CD4-positive, alpha-beta T cell (primary cell): ENCODE measurements at regions not wholly inside any gene's neighbourhood (a gene's known extent, or its start where the extent isn't known, plus 50 kb on each side); places are given as distances from the start of the nearest gene placed in this dataset.
"Not testable (repeated sequence)": the region's sequence is repeated elsewhere in the genome, so short reads cannot be mapped to it uniquely, and the experiment has no call there.

Source experiments
- ATAC-seq: fragments of 200-7000 bp; cut with Tn5 transposase; one replicate; pipeline ENCODE4 v1.10.0; 2022; ENCODE audit warnings: mild to moderate bottlenecking; ENCODE audit not compliant: poor library complexity
- CTCF ChIA-PET: fragments of 350-600 bp; sonication (Branson Sonifier 250); formaldehyde crosslinking; loops from one replicate; lab custom pipeline; 2021; ENCODE audit warnings: antibody characterized with exemption, inconsistent platforms; lab: Charles Lee
- POLR2A ChIA-PET: fragments of 350-600 bp; sonication (Branson Sonifier 250); formaldehyde crosslinking; loops from one replicate; lab custom pipeline; 2021; ENCODE audit warnings: antibody characterized with exemption, inconsistent platforms; lab: Charles Lee
- DNase-seq, 14 experiments: peaks; one replicate each; pipeline ENCODE4 v3.0.0-alpha.2; 2013 to 2020; ENCODE audit warnings: mixed read lengths in 2 of 14
- H3K27ac ChIP-seq, 2 donors: one replicate each; pipeline versions ENCODE4 v1.5.1 to v1.7.0; 2013; ENCODE audit warnings: low read length in 2 of 2, low read depth in 1 of 2, mild to moderate bottlenecking in 1 of 2
- H3K27me3 ChIP-seq, 2 experiments: 1 replicate in 1 of 2; 2 replicates in 1 of 2; pipeline versions ENCODE4 v1.6.1 to v1.7.0; 2013; ENCODE audit warnings: low read length in 2 of 2, control low read depth in 1 of 2, mild to moderate bottlenecking in 1 of 2, moderate library complexity in 1 of 2; ENCODE audit not compliant: insufficient read depth in 2 of 2, control insufficient read depth in 1 of 2
- H3K36me3 ChIP-seq: one replicate; pipeline ENCODE4 v1.6.1; 2013; ENCODE audit warnings: low read length, control low read depth; ENCODE audit not compliant: insufficient read depth
- H3K4me1 ChIP-seq: one replicate; pipeline ENCODE4 v1.6.1; 2013; ENCODE audit warnings: low read length, control low read depth; ENCODE audit not compliant: insufficient read depth
- H3K4me3 ChIP-seq: one replicate; pipeline ENCODE4 v1.5.1; 2013; ENCODE audit warnings: mild to moderate bottlenecking, low read length, moderate library complexity
- H3K9me3 ChIP-seq, 2 experiments: 1 replicate in 1 of 2; 2 replicates in 1 of 2; pipeline versions ENCODE4 v1.6.1 to v1.7.0; 2013; ENCODE audit warnings: low read length in 2 of 2, mild to moderate bottlenecking in 2 of 2, control low read depth in 1 of 2, moderate library complexity in 1 of 2; ENCODE audit not compliant: control insufficient read depth in 1 of 2, insufficient read depth in 1 of 2
- H3K27ac Mint-ChIP-seq: one replicate; pipeline ENCODE4 v1.8.0; 2020; ENCODE audit warnings: mixed read lengths
- H3K27me3 Mint-ChIP-seq: one replicate; pipeline ENCODE4 v1.8.0; 2021; ENCODE audit warnings: mixed read lengths
- H3K36me3 Mint-ChIP-seq: one replicate; pipeline ENCODE4 v1.8.0; 2021; ENCODE audit warnings: low read depth, mixed read lengths
- H3K4me1 Mint-ChIP-seq: one replicate; pipeline ENCODE4 v1.8.0; 2021; ENCODE audit warnings: low read depth, mixed read lengths
- H3K4me3 Mint-ChIP-seq: one replicate; pipeline ENCODE4 v1.8.0; 2020; ENCODE audit warnings: mild to moderate bottlenecking, mixed read lengths
- H3K9me3 Mint-ChIP-seq: one replicate; pipeline ENCODE4 v1.8.0; 2020; ENCODE audit warnings: mixed read lengths
- intact Hi-C, 2 experiments: fragments of 100-400 bp; cut with DNase I in 1 of 2; cut with micrococcal nuclease in 1 of 2; formaldehyde crosslinking; loops; one replicate each; pipeline versions ENCODE4 v1.15.1 to v1.9.0; 2023 to 2025; cut with DNase I, micrococcal nuclease
- TF ChIP-seq, protein P1 (sequence below): fragments of 200-600 bp; IDR thresholded peaks from one replicate; pipeline ENCODE4 v1.8.0; 2022; ENCODE audit warnings: antibody characterized with exemption, mild to moderate bottlenecking

DNA sequence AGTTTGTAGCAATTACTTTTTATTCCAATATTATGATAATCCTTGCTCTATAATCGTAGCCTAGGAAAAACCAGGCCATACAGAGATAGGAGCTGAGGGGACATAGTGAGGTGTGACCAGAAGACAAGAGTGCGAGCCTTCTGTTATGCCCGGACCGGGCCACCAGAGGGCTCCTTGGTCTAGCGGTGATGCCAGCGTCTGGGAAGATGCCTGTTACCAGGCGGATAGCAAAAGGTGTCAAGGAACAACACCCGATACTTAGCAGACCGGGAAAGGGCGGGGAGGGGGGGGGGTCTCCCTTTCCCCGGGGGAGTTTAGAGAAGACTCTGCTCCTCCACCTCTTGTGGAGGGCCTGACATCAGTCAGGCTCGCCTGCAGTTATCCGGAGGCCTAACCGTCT lies 67.1 kb upstream of the MUC20 start:
- H3K4me1 Mint-ChIP-seq: peaks cover 11% of the 10 kb centered on the region
- H3K4me1 ChIP-seq, POLR2A ChIA-PET, H3K9me3 Mint-ChIP-seq, H3K4me3 ChIP-seq, H3K27me3 ChIP-seq, H3K36me3 Mint-ChIP-seq, CTCF ChIA-PET, H3K27me3 Mint-ChIP-seq, ATAC-seq, H3K9me3 ChIP-seq, H3K27ac ChIP-seq, H3K36me3 ChIP-seq: not testable (repeated sequence)
- H3K27ac Mint-ChIP-seq: peak overlapping the region; percentile 42
- intact Hi-C loops: loop anchor here (10.0 kb wide), 3 partner anchors 99 to 379 kb away; partner anchors contain the start of gene XXYLT1 (in 1 of the 2)
- TF ChIP-seq, protein P1, sequence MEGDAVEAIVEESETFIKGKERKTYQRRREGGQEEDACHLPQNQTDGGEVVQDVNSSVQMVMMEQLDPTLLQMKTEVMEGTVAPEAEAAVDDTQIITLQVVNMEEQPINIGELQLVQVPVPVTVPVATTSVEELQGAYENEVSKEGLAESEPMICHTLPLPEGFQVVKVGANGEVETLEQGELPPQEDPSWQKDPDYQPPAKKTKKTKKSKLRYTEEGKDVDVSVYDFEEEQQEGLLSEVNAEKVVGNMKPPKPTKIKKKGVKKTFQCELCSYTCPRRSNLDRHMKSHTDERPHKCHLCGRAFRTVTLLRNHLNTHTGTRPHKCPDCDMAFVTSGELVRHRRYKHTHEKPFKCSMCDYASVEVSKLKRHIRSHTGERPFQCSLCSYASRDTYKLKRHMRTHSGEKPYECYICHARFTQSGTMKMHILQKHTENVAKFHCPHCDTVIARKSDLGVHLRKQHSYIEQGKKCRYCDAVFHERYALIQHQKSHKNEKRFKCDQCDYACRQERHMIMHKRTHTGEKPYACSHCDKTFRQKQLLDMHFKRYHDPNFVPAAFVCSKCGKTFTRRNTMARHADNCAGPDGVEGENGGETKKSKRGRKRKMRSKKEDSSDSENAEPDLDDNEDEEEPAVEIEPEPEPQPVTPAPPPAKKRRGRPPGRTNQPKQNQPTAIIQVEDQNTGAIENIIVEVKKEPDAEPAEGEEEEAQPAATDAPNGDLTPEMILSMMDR: peak; percentile 57
- H3K4me3 Mint-ChIP-seq: peak overlapping the region; percentile 90
- DNase-seq: peak in 4 of 14 experiments; percentile 28 to 45 (median 32)

DNA sequence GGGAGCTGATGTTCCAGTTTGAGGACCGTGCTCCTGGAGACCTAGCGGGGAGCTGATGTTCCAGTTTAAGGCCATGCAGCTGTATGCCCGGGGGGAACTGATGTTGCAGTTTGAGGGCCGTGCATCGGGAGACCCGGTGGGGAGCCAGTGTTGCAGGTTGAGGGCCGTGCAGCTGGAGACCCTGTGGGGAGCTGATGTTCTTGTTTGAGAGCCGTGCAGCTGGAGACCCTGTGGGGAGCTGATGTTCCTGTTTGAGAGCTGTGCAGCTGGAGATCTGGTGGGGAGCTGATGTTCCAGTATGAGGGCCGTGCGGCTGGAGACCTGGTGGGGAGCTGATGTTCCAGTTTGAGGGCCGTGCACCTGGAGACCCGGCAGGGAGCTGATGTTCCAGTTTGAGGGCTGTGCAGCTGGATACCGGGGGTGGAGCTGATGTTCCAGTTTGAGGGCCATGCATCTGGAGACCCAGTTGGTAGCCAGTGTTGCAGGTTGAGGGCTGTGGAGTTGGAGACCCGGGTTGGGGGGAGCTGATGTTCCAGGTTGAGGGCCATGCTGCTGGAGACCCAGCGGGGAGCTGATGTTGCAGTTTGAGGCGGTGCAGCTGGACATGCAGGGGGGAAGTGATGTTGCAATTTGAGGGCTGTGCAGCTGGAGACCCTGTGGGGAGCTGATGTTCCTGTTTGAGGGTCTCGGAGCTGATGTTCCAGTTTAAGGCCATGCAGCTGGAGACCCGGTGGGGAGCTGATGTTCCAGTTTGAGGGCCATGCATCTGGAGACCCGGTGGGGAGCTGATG lies 64.4 kb upstream of the APOD start:
- H3K9me3 ChIP-seq, H3K4me3 ChIP-seq, H3K27ac Mint-ChIP-seq, intact Hi-C loops, H3K36me3 ChIP-seq, ATAC-seq, H3K36me3 Mint-ChIP-seq, H3K27me3 ChIP-seq, POLR2A ChIA-PET, H3K9me3 Mint-ChIP-seq, H3K4me1 ChIP-seq, CTCF ChIA-PET, H3K27ac ChIP-seq, H3K4me1 Mint-ChIP-seq, H3K27me3 Mint-ChIP-seq, H3K4me3 Mint-ChIP-seq: not testable (repeated sequence)
- DNase-seq: peak in 1 of 14 experiments; percentile 2

DNA sequence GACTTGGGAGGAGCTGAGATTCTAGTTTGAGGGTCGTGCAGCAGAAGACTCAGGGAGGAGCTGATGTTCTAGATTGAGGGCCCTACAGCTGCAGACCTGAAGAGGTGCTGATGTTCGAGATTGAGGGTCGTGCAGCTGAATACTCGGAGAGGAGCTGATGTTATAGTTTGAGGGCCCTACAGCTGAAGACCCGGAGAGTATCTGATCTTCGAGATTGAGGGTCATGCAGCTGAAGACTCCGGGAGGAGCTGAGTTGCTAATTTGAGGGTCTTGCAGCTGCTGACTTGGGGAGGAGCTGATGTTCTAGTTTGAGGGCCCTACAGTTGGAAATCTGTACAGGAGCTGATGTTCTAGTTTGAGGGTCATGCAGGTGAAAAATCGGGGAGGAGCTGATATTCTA lies 62.1 kb upstream of the APOD start:
- H3K4me3 ChIP-seq, CTCF ChIA-PET, POLR2A ChIA-PET, H3K27ac Mint-ChIP-seq, H3K9me3 ChIP-seq, ATAC-seq, DNase-seq, H3K27me3 Mint-ChIP-seq, intact Hi-C loops, H3K4me3 Mint-ChIP-seq, H3K36me3 ChIP-seq, H3K27me3 ChIP-seq, H3K27ac ChIP-seq, H3K4me1 Mint-ChIP-seq, H3K9me3 Mint-ChIP-seq, H3K36me3 Mint-ChIP-seq, H3K4me1 ChIP-seq: not testable (repeated sequence)

DNA sequence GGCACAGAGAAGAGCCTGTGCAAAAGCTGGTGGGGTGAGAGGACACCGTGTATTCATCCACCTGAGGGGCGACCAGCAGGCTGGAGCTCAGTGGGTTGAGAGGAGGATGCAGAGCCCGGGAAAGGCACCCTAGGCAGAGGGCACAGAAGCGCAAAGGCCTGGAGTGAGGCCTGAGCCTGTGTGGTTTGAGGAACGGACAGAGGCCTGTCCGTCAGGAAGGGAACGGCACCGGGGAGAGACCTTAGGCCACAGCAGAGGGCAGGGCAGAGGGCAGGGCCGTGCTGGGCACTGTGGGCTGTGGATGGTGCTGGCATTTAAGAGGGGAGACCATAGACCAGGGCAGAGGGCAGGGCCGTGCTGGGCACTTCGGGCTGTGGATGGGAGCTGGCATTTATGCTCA lies 59.5 kb upstream of the APOD start:
- H3K4me1 Mint-ChIP-seq, H3K4me3 Mint-ChIP-seq, H3K27ac ChIP-seq, H3K36me3 Mint-ChIP-seq, POLR2A ChIA-PET, H3K9me3 Mint-ChIP-seq, ATAC-seq, intact Hi-C loops, H3K9me3 ChIP-seq, H3K4me1 ChIP-seq, H3K27me3 ChIP-seq, H3K27ac Mint-ChIP-seq, CTCF ChIA-PET, H3K4me3 ChIP-seq, H3K36me3 ChIP-seq, H3K27me3 Mint-ChIP-seq: not testable (repeated sequence)
- peak in 1 of 14 experiments; percentile 11 for DNase-seq

DNA sequence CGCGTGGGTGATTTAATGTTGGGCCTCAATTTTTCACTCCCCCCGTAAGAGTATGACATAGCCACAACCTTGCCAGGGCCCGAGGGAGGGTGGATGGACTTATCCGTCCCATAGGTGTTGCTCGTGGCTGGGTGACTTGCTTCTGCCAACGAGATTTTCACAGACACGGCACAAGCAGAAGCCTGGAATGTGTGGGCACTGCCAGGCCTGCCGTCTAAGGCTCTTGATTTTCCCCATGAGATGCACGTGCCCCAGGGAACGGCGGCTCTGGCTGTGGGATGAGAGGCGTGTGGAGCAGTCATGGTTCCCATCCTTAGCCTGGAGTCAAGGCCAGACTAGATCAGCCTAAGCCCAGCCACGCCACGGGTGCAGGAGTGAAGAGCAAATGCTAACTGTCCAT lies 58.6 kb upstream of the APOD start:
- DNase-seq, H3K9me3 Mint-ChIP-seq, POLR2A ChIA-PET, H3K27me3 Mint-ChIP-seq, ATAC-seq, CTCF ChIA-PET, H3K36me3 ChIP-seq, H3K27me3 ChIP-seq, H3K4me3 ChIP-seq, H3K9me3 ChIP-seq, H3K27ac Mint-ChIP-seq, H3K4me1 Mint-ChIP-seq, H3K36me3 Mint-ChIP-seq, H3K27ac ChIP-seq, H3K4me3 Mint-ChIP-seq, intact Hi-C loops, H3K4me1 ChIP-seq: not testable (repeated sequence)

DNA sequence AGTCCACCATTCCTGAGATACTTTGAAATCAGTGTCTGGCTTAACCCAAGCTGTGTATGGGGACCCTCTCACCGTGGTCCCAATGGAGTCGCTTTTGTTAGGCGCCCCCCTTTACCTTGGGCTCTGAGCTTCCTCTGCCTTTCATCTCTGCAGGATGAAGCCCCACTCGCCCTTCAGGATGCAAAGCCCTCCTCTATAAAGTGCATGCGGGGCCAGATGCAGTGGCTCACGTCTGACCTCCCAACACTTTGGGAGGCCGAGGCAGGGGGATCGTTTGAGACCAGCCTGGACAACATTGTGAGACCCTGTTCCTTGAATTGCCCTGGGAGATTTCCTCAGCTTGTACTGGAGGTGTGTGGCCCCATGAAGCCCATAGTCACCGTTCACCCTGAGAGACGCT lies 54.7 kb upstream of the APOD start:
- H3K9me3 Mint-ChIP-seq, intact Hi-C loops, CTCF ChIA-PET, ATAC-seq, H3K27me3 ChIP-seq, H3K9me3 ChIP-seq, H3K4me3 Mint-ChIP-seq, H3K4me1 ChIP-seq, POLR2A ChIA-PET, H3K4me1 Mint-ChIP-seq, H3K36me3 Mint-ChIP-seq, H3K27ac ChIP-seq, H3K27ac Mint-ChIP-seq, H3K4me3 ChIP-seq, H3K27me3 Mint-ChIP-seq, H3K36me3 ChIP-seq, DNase-seq: not testable (repeated sequence)
